ENCODE measurements at regions not wholly inside any gene's neighbourhood (a gene's known extent, or its start where the extent isn't known, plus 50 kb on each side); places are given as distances from the start of the nearest gene placed in this dataset.

DNA sequence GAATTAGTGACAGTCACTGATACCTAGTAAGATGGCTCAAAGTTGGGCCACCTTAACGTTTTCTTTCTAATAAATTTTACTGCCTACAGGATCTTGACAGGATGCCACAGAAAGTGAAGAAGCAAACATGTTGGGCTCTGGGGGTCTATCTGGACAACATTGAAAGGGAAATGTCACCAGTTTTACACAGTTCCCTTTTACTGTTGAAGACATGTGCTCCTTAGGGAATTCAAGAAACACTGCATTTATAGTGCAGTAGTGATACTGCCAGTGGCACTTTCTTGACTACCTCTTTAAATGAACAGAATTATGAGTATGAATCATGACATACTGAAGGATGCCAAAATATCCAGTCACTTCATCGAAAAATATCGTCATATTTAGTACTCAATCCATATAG is 269.3 kb upstream of the SYT10 start:
- TF ChIP-seq, protein P1, sequence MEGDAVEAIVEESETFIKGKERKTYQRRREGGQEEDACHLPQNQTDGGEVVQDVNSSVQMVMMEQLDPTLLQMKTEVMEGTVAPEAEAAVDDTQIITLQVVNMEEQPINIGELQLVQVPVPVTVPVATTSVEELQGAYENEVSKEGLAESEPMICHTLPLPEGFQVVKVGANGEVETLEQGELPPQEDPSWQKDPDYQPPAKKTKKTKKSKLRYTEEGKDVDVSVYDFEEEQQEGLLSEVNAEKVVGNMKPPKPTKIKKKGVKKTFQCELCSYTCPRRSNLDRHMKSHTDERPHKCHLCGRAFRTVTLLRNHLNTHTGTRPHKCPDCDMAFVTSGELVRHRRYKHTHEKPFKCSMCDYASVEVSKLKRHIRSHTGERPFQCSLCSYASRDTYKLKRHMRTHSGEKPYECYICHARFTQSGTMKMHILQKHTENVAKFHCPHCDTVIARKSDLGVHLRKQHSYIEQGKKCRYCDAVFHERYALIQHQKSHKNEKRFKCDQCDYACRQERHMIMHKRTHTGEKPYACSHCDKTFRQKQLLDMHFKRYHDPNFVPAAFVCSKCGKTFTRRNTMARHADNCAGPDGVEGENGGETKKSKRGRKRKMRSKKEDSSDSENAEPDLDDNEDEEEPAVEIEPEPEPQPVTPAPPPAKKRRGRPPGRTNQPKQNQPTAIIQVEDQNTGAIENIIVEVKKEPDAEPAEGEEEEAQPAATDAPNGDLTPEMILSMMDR (IDR thresholded peaks at IDR 0.05): no peak
- TF ChIP-seq POLR2A (IDR thresholded peaks at IDR 0.05) (no peak), POLR2AphosphoS5 (IDR thresholded peaks at IDR 0.05) (no peak), EP300 (IDR thresholded peaks at IDR 0.05) (no peak)
